ENCODE measurements at regions not wholly inside any gene's neighbourhood (a gene's known extent, or its start where the extent isn't known, plus 50 kb on each side); places are given as distances from the start of the nearest gene placed in this dataset.

DNA sequence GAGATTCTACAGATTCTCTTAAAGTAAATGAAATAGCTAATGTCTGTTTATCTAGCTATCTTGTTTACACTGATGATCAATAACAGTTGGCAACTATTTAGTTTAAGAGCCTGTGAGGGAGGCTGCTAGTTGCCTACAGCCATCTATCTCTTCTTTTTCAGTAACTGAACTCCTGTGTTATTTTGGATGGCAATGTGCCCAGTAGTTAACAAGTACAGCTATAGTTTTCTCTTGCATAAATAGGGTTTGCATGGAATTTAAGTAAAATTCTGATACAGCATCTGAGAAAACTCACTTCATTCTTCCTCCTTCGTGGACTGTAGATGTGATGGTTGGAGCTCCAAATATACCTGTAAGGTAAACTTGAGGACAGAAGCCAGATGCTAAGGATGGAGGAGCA, 219.5 kb upstream of the POT1 start:
- TF ChIP-seq POLR2A (IDR thresholded peaks at IDR 0.05): no peak
- TF ChIP-seq, protein P1, sequence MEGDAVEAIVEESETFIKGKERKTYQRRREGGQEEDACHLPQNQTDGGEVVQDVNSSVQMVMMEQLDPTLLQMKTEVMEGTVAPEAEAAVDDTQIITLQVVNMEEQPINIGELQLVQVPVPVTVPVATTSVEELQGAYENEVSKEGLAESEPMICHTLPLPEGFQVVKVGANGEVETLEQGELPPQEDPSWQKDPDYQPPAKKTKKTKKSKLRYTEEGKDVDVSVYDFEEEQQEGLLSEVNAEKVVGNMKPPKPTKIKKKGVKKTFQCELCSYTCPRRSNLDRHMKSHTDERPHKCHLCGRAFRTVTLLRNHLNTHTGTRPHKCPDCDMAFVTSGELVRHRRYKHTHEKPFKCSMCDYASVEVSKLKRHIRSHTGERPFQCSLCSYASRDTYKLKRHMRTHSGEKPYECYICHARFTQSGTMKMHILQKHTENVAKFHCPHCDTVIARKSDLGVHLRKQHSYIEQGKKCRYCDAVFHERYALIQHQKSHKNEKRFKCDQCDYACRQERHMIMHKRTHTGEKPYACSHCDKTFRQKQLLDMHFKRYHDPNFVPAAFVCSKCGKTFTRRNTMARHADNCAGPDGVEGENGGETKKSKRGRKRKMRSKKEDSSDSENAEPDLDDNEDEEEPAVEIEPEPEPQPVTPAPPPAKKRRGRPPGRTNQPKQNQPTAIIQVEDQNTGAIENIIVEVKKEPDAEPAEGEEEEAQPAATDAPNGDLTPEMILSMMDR (IDR thresholded peaks at IDR 0.05): no peak

All from testis (tissue), 2 donors.